Caco-2 (cell line): ENCODE measurements at regions not wholly inside any gene's neighbourhood (a gene's known extent, or its start where the extent isn't known, plus 50 kb on each side); places are given as distances from the start of the nearest gene placed in this dataset.

Experiments
- BruUV-seq: library from RNA; stranded (reverse); fragments of 400-500 nt; replicated peaks from 2 replicates; lab custom pipeline; 2021; lab: Mats Ljungman, UMichigan
- CTCF ChIA-PET: fragments of 300-600 bp; sonication (Branson Sonifier 250); formaldehyde crosslinking; loops from one replicate; lab custom pipeline; 2022; ENCODE audit warnings: antibody characterized with exemption; lab: Charles Lee
- POLR2A ChIA-PET: fragments of 300-600 bp; sonication (Branson Sonifier 250); formaldehyde crosslinking; loops from one replicate; lab custom pipeline; 2022; ENCODE audit warnings: antibody characterized with exemption; lab: Charles Lee
- DNase-seq, 2 experiments: peaks; one replicate each; pipeline versions ENCODE4 v3.0.0 to v3.0.0-alpha.2; 2020 to 2022
- H3K27me3 ChIP-seq: replicated peaks from 2 replicates; pipeline ENCODE4 v1.6.0; 2011; ENCODE audit warnings: low read length; ENCODE audit not compliant: control insufficient read depth, insufficient read depth
- H3K36me3 ChIP-seq: 2 replicates; pipeline ENCODE4 v1.5.1; 2011; ENCODE audit warnings: low read length; ENCODE audit not compliant: control insufficient read depth, insufficient read depth
- H3K4me1 ChIP-seq: fragments of 250-450 bp; sonication (Bioruptor Pico); 2 replicates; pipeline ENCODE4 v1.5.1; 2020; ENCODE audit warnings: mild to moderate bottlenecking
- H3K4me3 ChIP-seq: 2 replicates; pipeline ENCODE4 v1.5.1; 2011; ENCODE audit warnings: low read depth, mild to moderate bottlenecking, control low read depth, low read length
- H3K9me3 ChIP-seq: fragments of 250-450 bp; sonication (Bioruptor Pico); 2 replicates; pipeline ENCODE4 v1.5.1; 2020; ENCODE audit warnings: mild to moderate bottlenecking, moderate library complexity
- H3K27ac Mint-ChIP-seq: one replicate; pipeline ENCODE4 v1.8.0; 2022; ENCODE audit warnings: mixed read lengths; ENCODE audit not compliant: unreplicated experiment
- H3K27me3 Mint-ChIP-seq: one replicate; pipeline ENCODE4 v1.8.0; 2022; ENCODE audit warnings: mixed read lengths; ENCODE audit not compliant: insufficient read depth, unreplicated experiment
- H3K36me3 Mint-ChIP-seq: one replicate; pipeline ENCODE4 v1.8.0; 2022; ENCODE audit warnings: mild to moderate bottlenecking, mixed read lengths; ENCODE audit not compliant: insufficient read depth, unreplicated experiment
- H3K4me1 Mint-ChIP-seq: one replicate; pipeline ENCODE4 v1.8.0; 2022; ENCODE audit warnings: low read depth, mixed read lengths; ENCODE audit not compliant: unreplicated experiment
- H3K4me3 Mint-ChIP-seq: one replicate; pipeline ENCODE4 v1.8.0; 2022; ENCODE audit warnings: mild to moderate bottlenecking, moderate library complexity, mixed read lengths; ENCODE audit not compliant: unreplicated experiment
- H3K9me3 Mint-ChIP-seq: one replicate; pipeline ENCODE4 v1.8.0; 2022; ENCODE audit warnings: mixed read lengths; ENCODE audit not compliant: unreplicated experiment
- CTCF ChIP-seq, 2 experiments: fragments of 200-600 bp in 1 of 2; IDR thresholded peaks; 1 replicate in 1 of 2; 2 replicates in 1 of 2; pipeline versions ENCODE4 v1.5.1 to v1.8.0; 2011 to 2022; ENCODE audit warnings: antibody characterized with exemption in 1 of 2, control low read depth in 1 of 2, inconsistent platforms in 1 of 2, low read depth in 1 of 2, low read length in 1 of 2, mild to moderate bottlenecking in 1 of 2, moderate library complexity in 1 of 2; ENCODE audit not compliant: insufficient read depth in 1 of 2, severe bottlenecking in 1 of 2, unreplicated experiment in 1 of 2
- intact Hi-C: fragments of 100-400 bp; cut with micrococcal nuclease; formaldehyde crosslinking; loops from one replicate; pipeline ENCODE4 v1.10.0; 2022; ENCODE audit not compliant: unreplicated experiment

GRCh38 chr19:30920222-30920621 is 429.0 kb downstream of the TSHZ3 start:
- Histone ChIP-seq H3K36me3 (no peaks in the 10 kb centered on the region), H3K4me3 (no peak overlapping the region), H3K4me1 (no peaks in the 10 kb centered on the region), H3K9me3 (no peaks in the 10 kb centered on the region), H3K27me3 (no peaks in the 10 kb centered on the region)
- CTCF ChIA-PET, result no interaction called here
- H3K4me1 Mint-ChIP-seq, result no peaks in the 10 kb centered on the region
- H3K36me3 Mint-ChIP-seq, result no peaks in the 10 kb centered on the region
- peaks cover 10% of the 10 kb centered on the region for H3K27me3 Mint-ChIP-seq
- H3K9me3 Mint-ChIP-seq, result no peaks in the 10 kb centered on the region
- no peak overlapping the region for H3K27ac Mint-ChIP-seq
- BruUV-seq, result no TSS peak
- no peak for TF ChIP-seq CTCF (IDR thresholded peaks at IDR 0.05; ENCODE audit: insufficient read depth in 1 of 2, low read depth in 1 of 2, low read length in 1 of 2, severe bottlenecking in 1 of 2, unreplicated experiment in 1 of 2)
- POLR2A ChIA-PET, result no interaction called here
- H3K4me3 Mint-ChIP-seq, result no peak overlapping the region
- DNase-seq, result no peak
- intact Hi-C loops, result no loop called here

- BruUV-seq, result no TSS peak
- Histone ChIP-seq H3K36me3 (no peaks in the 10 kb centered on the region), H3K9me3 (no peaks in the 10 kb centered on the region), H3K4me1 (no peaks in the 10 kb centered on the region), H3K27me3 (no peaks in the 10 kb centered on the region), H3K4me3 (no peak overlapping the region)
- CTCF ChIA-PET, result no interaction called here
- POLR2A ChIA-PET, result no interaction called here
- no peaks in the 10 kb centered on the region for H3K36me3 Mint-ChIP-seq
- intact Hi-C loops, result no loop called here
- peaks cover 10% of the 10 kb centered on the region for H3K27me3 Mint-ChIP-seq
- no peak for TF ChIP-seq CTCF (IDR thresholded peaks at IDR 0.05; ENCODE audit: insufficient read depth in 1 of 2, low read depth in 1 of 2, low read length in 1 of 2, severe bottlenecking in 1 of 2, unreplicated experiment in 1 of 2)
- no peaks in the 10 kb centered on the region for H3K4me1 Mint-ChIP-seq
- no peak overlapping the region for H3K4me3 Mint-ChIP-seq
- no peak overlapping the region for H3K27ac Mint-ChIP-seq
- H3K9me3 Mint-ChIP-seq, result no peaks in the 10 kb centered on the region
- no peak for DNase-seq
Measured at GRCh38 chr19:30919737-30920136, 429.5 kb downstream of the TSHZ3 start.

GRCh38 chr19:30916238-30916637 is 433.0 kb downstream of the TSHZ3 start:
- Mint-ChIP-seq H3K27ac (no peak overlapping the region), H3K4me1 (no peaks in the 10 kb centered on the region), H3K27me3 (peaks cover 14% of the 10 kb centered on the region), H3K9me3 (no peaks in the 10 kb centered on the region), H3K4me3 (no peak overlapping the region), H3K36me3 (no peaks in the 10 kb centered on the region)
- Histone ChIP-seq H3K9me3 (no peaks in the 10 kb centered on the region), H3K27me3 (no peaks in the 10 kb centered on the region), H3K36me3 (no peaks in the 10 kb centered on the region), H3K4me1 (no peaks in the 10 kb centered on the region), H3K4me3 (no peak overlapping the region)
- BruUV-seq, result no TSS peak
- intact Hi-C loops, result no loop called here
- TF ChIP-seq CTCF (IDR thresholded peaks at IDR 0.05; ENCODE audit: insufficient read depth in 1 of 2, low read depth in 1 of 2, low read length in 1 of 2, severe bottlenecking in 1 of 2, unreplicated experiment in 1 of 2), result no peak
- POLR2A ChIA-PET, result no interaction called here
- CTCF ChIA-PET, result no interaction called here
- no peak for DNase-seq
